ENCODE measurements at regions not wholly inside any gene's neighbourhood (a gene's known extent, or its start where the extent isn't known, plus 50 kb on each side); places are given as distances from the start of the nearest gene placed in this dataset.

- DNase-seq: no peak
These were observed 95.6 kb upstream of the LHCGR start for GRCh38 chr2:48851161-48851560.

DNA sequence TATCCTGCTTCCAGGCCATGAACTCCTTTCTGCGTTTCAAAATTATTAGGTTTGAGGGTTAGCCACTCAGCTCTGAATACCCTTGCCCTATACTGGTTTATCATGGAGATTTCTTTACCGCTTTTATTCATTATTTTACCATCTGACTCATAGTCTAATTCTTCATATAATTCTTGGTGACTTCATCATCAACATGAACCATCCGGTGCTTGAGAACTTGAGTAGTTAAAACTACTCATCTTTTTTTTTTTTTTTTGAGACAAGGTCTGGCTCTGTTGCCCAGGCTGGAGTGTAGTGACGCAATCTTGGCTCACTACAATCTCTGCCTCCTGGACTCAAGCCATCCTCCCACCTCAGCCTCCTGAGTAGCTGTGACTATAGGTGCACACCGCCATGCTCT, 94.2 kb upstream of the LHCGR start:
- no peak for DNase-seq

DNA sequence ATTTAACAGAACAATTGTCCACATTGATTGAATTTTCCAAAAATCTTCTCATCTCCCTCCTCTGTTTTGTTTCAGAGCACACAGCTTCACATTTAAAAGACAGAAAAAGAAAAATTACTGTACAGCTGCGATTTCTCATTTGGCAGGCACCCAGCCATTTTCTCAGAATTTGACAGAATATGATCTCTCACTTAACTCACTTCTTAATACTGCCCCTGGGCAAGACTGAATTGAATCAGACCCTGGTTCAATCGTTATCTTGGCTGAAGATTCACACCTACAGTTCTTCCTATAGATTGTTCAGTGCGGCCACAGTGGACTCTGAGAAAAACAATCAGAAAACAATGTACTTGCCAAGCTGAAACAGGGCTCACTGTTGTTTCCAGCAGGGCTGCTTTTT, 90.2 kb upstream of the LHCGR start:
- DNase-seq: no peak

DNA sequence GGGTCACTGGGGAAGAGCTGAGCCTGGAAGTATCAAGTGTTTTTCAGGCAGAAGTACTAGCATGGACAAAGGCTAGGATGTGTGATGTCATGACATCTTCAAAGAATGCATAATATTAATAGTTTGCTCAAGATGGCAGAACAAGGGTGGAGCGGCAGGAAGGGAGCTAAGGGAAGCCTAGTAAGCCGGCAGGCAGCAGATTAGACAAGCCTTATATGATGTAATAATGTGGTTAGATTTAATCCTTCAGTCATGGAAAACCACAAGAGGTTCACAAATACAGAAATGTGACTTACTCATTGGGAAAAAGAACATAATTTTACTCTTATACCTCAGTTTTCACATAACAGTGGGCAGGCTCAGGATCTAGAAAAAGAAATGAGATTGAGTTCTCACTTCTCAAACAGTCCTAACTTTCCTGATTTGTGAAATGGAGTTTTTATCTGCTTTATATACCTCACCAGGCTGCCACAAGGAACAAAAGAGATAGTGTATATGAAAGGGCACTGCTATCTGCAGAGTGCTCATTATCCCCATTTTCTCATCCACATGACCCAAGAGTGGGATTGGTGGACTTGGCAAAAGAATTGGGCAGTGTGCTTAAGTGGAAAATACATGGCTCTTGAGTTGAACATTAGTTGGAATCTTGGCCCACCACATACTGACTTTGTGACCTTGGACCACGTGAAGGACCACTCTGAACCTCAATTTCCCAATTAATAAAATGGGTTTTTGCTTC, 89.1 kb upstream of the LHCGR start:
- DNase-seq: no peak

GRCh38 chr2:48841126-48841525, 85.6 kb upstream of the LHCGR start:
- no peak for DNase-seq

GRCh38 chr2:48838029-48838428, 82.5 kb upstream of the LHCGR start:
- DNase-seq: no peak

GRCh38 chr2:48829569-48829968, 74.0 kb upstream of the LHCGR start:
- no peak for DNase-seq

DNA sequence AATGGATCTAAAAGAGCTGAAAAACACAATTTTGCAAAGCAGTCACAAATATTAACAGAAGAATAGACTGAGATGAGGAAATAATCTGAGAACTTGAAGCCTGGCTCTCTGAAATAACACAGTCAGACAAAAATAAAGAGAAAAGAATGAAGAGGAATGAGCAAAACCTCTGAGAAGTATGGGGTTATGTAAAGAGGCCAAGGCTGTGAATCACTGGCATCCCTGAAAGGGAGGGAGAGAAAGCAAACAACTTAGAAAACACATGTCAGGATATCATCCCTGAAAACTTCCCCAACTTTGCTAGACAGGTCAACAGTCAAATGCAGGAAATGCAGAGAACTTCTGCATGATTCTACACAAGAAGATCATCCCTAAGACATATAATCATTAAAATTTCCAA, 73.5 kb upstream of the LHCGR start:
- DNase-seq: no peak

DNA sequence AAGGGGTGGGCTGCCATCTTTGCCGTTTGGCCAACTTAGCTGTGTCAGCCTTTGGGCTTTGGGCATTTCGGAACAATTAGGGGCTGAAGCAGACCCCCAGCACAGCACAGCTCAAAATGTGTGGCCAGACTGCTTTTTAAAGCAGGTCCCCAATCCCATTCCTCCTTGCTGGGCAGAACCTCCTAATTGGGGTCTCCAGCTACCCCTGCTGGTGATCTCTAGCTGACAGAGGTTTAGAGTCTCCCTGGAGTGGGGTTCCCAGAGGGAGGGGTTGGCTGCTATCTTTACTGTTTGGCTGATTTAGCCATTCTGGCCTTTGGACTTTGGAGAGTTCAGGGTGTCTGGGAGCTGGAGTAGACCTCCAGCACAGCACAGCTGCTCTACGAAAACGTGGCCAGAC, 71.5 kb upstream of the LHCGR start:
- DNase-seq: no peak

- DNase-seq: no peak
These were observed 68.6 kb upstream of the LHCGR start for GRCh38 chr2:48824116-48824515.

DNA sequence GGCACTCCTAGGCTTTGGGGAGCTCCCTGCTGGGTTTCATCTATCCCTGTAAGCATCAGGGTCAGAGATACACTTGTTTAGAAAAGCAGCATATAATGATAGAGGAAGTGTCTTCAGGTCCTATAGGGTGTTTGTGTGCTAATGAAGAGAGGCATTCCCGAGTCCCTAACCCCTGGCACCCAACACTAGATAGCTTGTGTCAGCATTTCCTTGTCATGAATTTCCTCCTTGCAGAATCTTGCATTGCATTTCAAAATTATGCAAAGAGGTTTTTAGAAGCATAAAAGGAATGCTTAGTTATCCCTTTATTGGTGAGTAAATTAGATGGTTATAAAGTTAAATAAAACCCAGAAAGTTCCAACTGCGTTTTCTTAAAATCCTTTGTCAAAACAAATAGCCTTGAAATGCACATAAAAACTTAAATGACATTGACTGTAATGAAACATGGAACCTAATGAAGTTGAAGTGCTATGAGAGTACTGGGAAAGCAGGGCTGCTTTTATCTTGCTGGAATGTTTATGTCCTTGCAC, 63.7 kb upstream of the LHCGR start:
- no peak for DNase-seq

GRCh38 chr2:48817355-48817754, 61.8 kb upstream of the LHCGR start:
- DNase-seq: no peak

GRCh38 chr2:48812416-48812815, 56.9 kb upstream of the LHCGR start:
- DNase-seq: no peak

GRCh38 chr2:48808311-48808710, 52.8 kb upstream of the LHCGR start:
- no peak for DNase-seq
